K562 (cell line): ENCODE measurements at regions not wholly inside any gene's neighbourhood (a gene's known extent, or its start where the extent isn't known, plus 50 kb on each side); places are given as distances from the start of the nearest gene placed in this dataset.

ENCODE experiments used
- ATAC-seq: fragments of 200-7000 bp; cut with Tn5 transposase; 3 replicates; pipeline ENCODE4 v1.9.1; 2020; ENCODE audit warnings: moderate library complexity
- BruUV-seq: library from RNA; stranded (reverse); fragments of 400-500 nt; replicated peaks from 2 replicates; lab custom pipeline; 2021; lab: Mats Ljungman, UMichigan
- CTCF ChIA-PET: fragments of 300-600 bp; formaldehyde crosslinking; extraction: SDS; loops from one replicate; lab custom pipeline; 2021; ENCODE audit warnings: low intra/inter-chr PET ratio; lab: Yijun Ruan, JAX
- POLR2A ChIA-PET: fragments of 300-600, 350-650 bp; sonication (Branson Sonifier 250); formaldehyde crosslinking; extraction: SDS; loops from one replicate; lab custom pipeline; 2021; ENCODE audit warnings: antibody characterized with exemption, inconsistent platforms; lab: Yijun Ruan, JAX
- DNase-seq, 4 experiments: peaks; one replicate each; pipeline versions ENCODE4 v3.0.0 to v3.0.0-alpha.2; 2011 to 2018; ENCODE audit warnings: low spot score in 3 of 4, mixed read lengths in 3 of 4; ENCODE audit errors: extremely low read depth in 1 of 4
- FAIRE-seq: peaks from 2 replicates; lab custom pipeline; 2011; peaks lifted over from hg19 to GRCh38; lab: Jason Lieb, UNC
- H2AFZ ChIP-seq: 2 replicates; pipeline ENCODE4 v1.6.0; 2011; ENCODE audit warnings: low read depth, low read length, control low read depth, inconsistent platforms
- H3K27ac ChIP-seq: fragments of 200-600 bp; 3 replicates; pipeline ENCODE4 v1.8.0; 2011; ENCODE audit warnings: low read depth, mild to moderate bottlenecking, control low read depth, inconsistent platforms, low read length, moderate library complexity, mixed read lengths; ENCODE audit errors: extremely low read depth
- H3K27me3 ChIP-seq, 2 experiments: fragments of 300-600 bp in 1 of 2; 2 replicates in 1 of 2; 3 replicates in 1 of 2; pipeline versions ENCODE4 v1.6.0 to v1.8.0; 2011; ENCODE audit warnings: inconsistent platforms in 2 of 2, low read length in 2 of 2, mild to moderate bottlenecking in 1 of 2, mixed read lengths in 1 of 2, moderate library complexity in 1 of 2; ENCODE audit not compliant: control insufficient read depth in 2 of 2, insufficient read depth in 2 of 2
- H3K36me3 ChIP-seq: fragments of 300-600 bp; 3 replicates; pipeline ENCODE4 v1.8.0; 2011; ENCODE audit warnings: mild to moderate bottlenecking, low read length, inconsistent platforms; ENCODE audit not compliant: control insufficient read depth, insufficient read depth
- H3K4me1 ChIP-seq, 2 experiments: fragments of 200-600 bp in 1 of 2; replicated peaks in 1 of 2; 2 replicates in 1 of 2; 3 replicates in 1 of 2; pipeline versions ENCODE4 v1.5.1 to v1.8.0; 2011; ENCODE audit warnings: inconsistent platforms in 2 of 2, low read length in 2 of 2, mild to moderate bottlenecking in 1 of 2, mixed read lengths in 1 of 2, moderate library complexity in 1 of 2; ENCODE audit not compliant: control insufficient read depth in 2 of 2, insufficient read depth in 2 of 2
- H3K4me2 ChIP-seq: 2 replicates; pipeline ENCODE4 v1.6.1; 2011; ENCODE audit warnings: low read length, control low read depth, inconsistent platforms, mixed read lengths; ENCODE audit not compliant: insufficient read depth
- H3K4me3 ChIP-seq: fragments of 200-600 bp; sonication (generic), shearing (Covaris generic); 2 replicates; pipeline ENCODE4 v1.5.1; 2016; ENCODE audit warnings: control low read depth, inconsistent platforms
- H3K79me2 ChIP-seq: fragments of 200-600 bp; 3 replicates; pipeline ENCODE4 v1.8.0; 2011; ENCODE audit warnings: low read length, inconsistent platforms; ENCODE audit not compliant: control insufficient read depth, insufficient read depth
- H3K9ac ChIP-seq, 2 experiments: 2 replicates each; pipeline versions ENCODE4 v1.6.0 to v1.6.1; 2011; ENCODE audit warnings: low read depth in 2 of 2, low read length in 2 of 2, control low read depth in 1 of 2, inconsistent platforms in 1 of 2, mild to moderate bottlenecking in 1 of 2, mixed read lengths in 1 of 2; ENCODE audit not compliant: insufficient read depth in 1 of 2
- H3K9me1 ChIP-seq: one replicate; pipeline ENCODE4 v1.6.0; 2011; ENCODE audit warnings: inconsistent platforms, mild to moderate bottlenecking, low read length, moderate library complexity; ENCODE audit not compliant: control insufficient read depth, insufficient read depth
- H3K9me3 ChIP-seq: replicated peaks from 2 replicates; pipeline ENCODE4 v1.5.1; 2011; ENCODE audit warnings: low read depth, low read length, inconsistent platforms; ENCODE audit not compliant: control insufficient read depth, insufficient read depth
- H4K20me1 ChIP-seq: replicated peaks from 2 replicates; pipeline ENCODE4 v1.6.1; 2011; ENCODE audit warnings: low read length, inconsistent platforms, mixed read lengths; ENCODE audit not compliant: control insufficient read depth, insufficient read depth
- ADNP ChIP-seq: fragments of 200-800 bp; sonication (Bioruptor generic); IDR thresholded peaks from 2 replicates; pipeline ENCODE4 v1.6.1; 2016; ENCODE audit warnings: missing genetic modification characterization, missing compliant biosample characterization
- HIVEP1 ChIP-seq: fragments of 250-450 bp; sonication (Bioruptor Pico); IDR thresholded peaks from 2 replicates; pipeline ENCODE4 v1.4.0; 2020; ENCODE audit warnings: mild to moderate bottlenecking
- ILK ChIP-seq: fragments of 450-650 bp; IDR thresholded peaks from 2 replicates; pipeline ENCODE4 v1.6.1; 2016; ENCODE audit warnings: missing genetic modification characterization, low read depth, mild to moderate bottlenecking, missing compliant biosample characterization, moderate library complexity, borderline replicate concordance
- L3MBTL2 ChIP-seq: fragments of 450-650 bp; IDR thresholded peaks from 2 replicates; pipeline ENCODE4 v1.6.1; 2016; ENCODE audit warnings: mild to moderate bottlenecking, moderate library complexity
- MEF2A ChIP-seq: IDR thresholded peaks from 2 replicates; pipeline ENCODE4 v1.6.1; 2011; ENCODE audit warnings: low read depth, mild to moderate bottlenecking, low read length, moderate library complexity; ENCODE audit not compliant: control insufficient read depth
- NCOR1 ChIP-seq: fragments of 450-650 bp; IDR thresholded peaks from 2 replicates; pipeline ENCODE4 v1.6.1; 2016; ENCODE audit warnings: mild to moderate bottlenecking, moderate library complexity
- POLR2AphosphoS2 ChIP-seq: IDR thresholded peaks from 2 replicates; pipeline ENCODE4 v1.6.1; 2012; ENCODE audit warnings: low read length, improper control_type of control experiment
- ZNF696 ChIP-seq: fragments of 250-450 bp; sonication (Bioruptor Pico); conservative IDR thresholded peaks from 2 replicates; pipeline ENCODE4 v1.4.0; 2020; ENCODE audit warnings: mild to moderate bottlenecking, moderate library complexity
- ZNF830 ChIP-seq: fragments of 250-450 bp; sonication (Bioruptor Pico); IDR thresholded peaks from 2 replicates; pipeline ENCODE4 v1.5.0; 2021; ENCODE audit warnings: mild to moderate bottlenecking
- WGBS: fragments of 100-300 bp; shearing (Covaris generic); methylation state at CpG from one replicate; pipeline ENCODE4 v1.1.6; 2016; ENCODE audit warnings: low coverage, mixed read lengths; ENCODE audit not compliant: insufficient coverage; ENCODE audit errors: missing lambda C conversion rate; 5-methylcytosine and 5-hydroxymethylcytosine counted together
- in situ Hi-C: fragments of 300-500 bp; cut with MboI; formaldehyde crosslinking; loops from 4 replicates; pipeline ENCODE4 v1.15.0; 2018; ENCODE audit warnings: inconsistent platforms, mixed read lengths
- intact Hi-C: fragments of 100-400 bp; cut with micrococcal nuclease; formaldehyde crosslinking; loops from 2 replicates; pipeline ENCODE4 v1.14.2; 2022
- TF ChIP-seq, protein P1 (sequence below): sonication (generic); formaldehyde crosslinking; IDR thresholded peaks from 2 replicates; pipeline ENCODE4 v1.8.1; 2023; ENCODE audit warnings: mild to moderate bottlenecking, missing genetic modification reagents, moderate library complexity
- TF ChIP-seq, protein P2 (sequence below): fragments of 450-650 bp; formaldehyde crosslinking; IDR thresholded peaks from 2 replicates; pipeline ENCODE4 v1.4.0; 2020; ENCODE audit warnings: mild to moderate bottlenecking, mixed read lengths
- TF ChIP-seq, protein P3 (sequence below): fragments of 150-350 bp; IDR thresholded peaks from 2 replicates; pipeline ENCODE4 v1.6.1; 2014; ENCODE audit warnings: low read depth, mild to moderate bottlenecking, low read length, borderline replicate concordance
- TF ChIP-seq, protein P4 (sequence below): fragments of 450-650 bp; formaldehyde crosslinking; IDR thresholded peaks from 2 replicates; pipeline ENCODE4 v1.4.0; 2020; ENCODE audit warnings: mild to moderate bottlenecking, moderate library complexity
- TF ChIP-seq, protein P5 (sequence below): fragments of 200-800 bp; sonication (Bioruptor generic); IDR thresholded peaks from 2 replicates; pipeline ENCODE4 v1.6.1; 2017; ENCODE audit warnings: missing genetic modification characterization, missing compliant biosample characterization

DNA sequence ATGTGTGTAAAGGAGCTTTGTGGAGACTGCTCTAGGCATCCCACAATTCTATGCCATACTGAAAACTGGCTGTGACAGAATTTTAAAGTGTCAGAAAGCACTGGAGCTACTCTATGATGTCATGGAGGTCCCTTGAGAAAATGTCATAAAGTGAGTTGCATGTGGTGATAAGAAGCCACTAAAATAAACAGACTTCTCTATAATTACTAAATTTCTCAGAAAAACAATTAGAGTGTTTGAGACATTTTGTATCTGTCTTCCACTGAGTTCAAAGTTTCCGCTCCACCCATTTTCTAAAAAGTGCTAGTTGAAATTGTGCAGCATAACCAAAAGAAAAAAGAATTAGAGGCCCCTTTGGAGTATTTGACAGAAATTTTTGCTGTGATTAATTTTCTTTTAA lies 603.9 kb downstream of the KCNJ2 start:
- no peak for ATAC-seq
- BruUV-seq = no TSS peak
- no peak for FAIRE-seq
- 0% methylated on average over 1 of the region's 1 CpG for WGBS
- H3K9ac ChIP-seq = no peak overlapping the region
- ChIA-PET POLR2A (no interaction called here), CTCF (no interaction called here)
- H3K27me3 ChIP-seq = no peaks in the 10 kb centered on the region
- H3K27ac ChIP-seq = no peak overlapping the region
- no peak overlapping the region for H3K4me3 ChIP-seq
- intact Hi-C loops (no loop called here), in situ Hi-C loops (no loop called here)
- H3K4me2 ChIP-seq = no peak overlapping the region
- H2AFZ ChIP-seq = no peak overlapping the region
- no peaks in the 10 kb centered on the region for H4K20me1 ChIP-seq
- H3K36me3 ChIP-seq = no peaks in the 10 kb centered on the region
- H3K79me2 ChIP-seq = no peaks in the 10 kb centered on the region
- H3K9me1 ChIP-seq = no peaks in the 10 kb centered on the region
- H3K9me3 ChIP-seq = no peaks in the 10 kb centered on the region
- DNase-seq = no peak
- H3K4me1 ChIP-seq = no peaks in the 10 kb centered on the region
- TF ChIP-seq POLR2AphosphoS2 (no peak), ADNP (tag) (no peak), ZNF830 (no peak), ILK (tag) (no peak), NCOR1 (no peak), L3MBTL2 (no peak), HIVEP1 (CRISPR knock-in tag) (no peak), MEF2A (no peak), ZNF696 (CRISPR knock-in tag) (no peak)
- TF ChIP-seq, protein P1, sequence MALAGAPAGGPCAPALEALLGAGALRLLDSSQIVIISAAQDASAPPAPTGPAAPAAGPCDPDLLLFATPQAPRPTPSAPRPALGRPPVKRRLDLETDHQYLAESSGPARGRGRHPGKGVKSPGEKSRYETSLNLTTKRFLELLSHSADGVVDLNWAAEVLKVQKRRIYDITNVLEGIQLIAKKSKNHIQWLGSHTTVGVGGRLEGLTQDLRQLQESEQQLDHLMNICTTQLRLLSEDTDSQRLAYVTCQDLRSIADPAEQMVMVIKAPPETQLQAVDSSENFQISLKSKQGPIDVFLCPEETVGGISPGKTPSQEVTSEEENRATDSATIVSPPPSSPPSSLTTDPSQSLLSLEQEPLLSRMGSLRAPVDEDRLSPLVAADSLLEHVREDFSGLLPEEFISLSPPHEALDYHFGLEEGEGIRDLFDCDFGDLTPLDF (CRISPR knock-in tag) = no peak
- TF ChIP-seq, protein P2, sequence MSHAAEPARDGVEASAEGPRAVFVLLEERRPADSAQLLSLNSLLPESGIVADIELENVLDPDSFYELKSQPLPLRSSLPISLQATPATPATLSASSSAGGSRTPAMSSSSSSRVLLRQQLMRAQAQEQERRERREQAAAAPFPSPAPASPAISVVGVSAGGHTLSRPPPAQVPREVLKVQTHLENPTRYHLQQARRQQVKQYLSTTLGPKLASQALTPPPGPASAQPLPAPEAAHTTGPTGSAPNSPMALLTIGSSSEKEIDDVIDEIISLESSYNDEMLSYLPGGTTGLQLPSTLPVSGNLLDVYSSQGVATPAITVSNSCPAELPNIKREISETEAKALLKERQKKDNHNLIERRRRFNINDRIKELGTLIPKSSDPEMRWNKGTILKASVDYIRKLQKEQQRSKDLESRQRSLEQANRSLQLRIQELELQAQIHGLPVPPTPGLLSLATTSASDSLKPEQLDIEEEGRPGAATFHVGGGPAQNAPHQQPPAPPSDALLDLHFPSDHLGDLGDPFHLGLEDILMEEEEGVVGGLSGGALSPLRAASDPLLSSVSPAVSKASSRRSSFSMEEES (CRISPR knock-in tag) = no peak
- TF ChIP-seq, protein P3, sequence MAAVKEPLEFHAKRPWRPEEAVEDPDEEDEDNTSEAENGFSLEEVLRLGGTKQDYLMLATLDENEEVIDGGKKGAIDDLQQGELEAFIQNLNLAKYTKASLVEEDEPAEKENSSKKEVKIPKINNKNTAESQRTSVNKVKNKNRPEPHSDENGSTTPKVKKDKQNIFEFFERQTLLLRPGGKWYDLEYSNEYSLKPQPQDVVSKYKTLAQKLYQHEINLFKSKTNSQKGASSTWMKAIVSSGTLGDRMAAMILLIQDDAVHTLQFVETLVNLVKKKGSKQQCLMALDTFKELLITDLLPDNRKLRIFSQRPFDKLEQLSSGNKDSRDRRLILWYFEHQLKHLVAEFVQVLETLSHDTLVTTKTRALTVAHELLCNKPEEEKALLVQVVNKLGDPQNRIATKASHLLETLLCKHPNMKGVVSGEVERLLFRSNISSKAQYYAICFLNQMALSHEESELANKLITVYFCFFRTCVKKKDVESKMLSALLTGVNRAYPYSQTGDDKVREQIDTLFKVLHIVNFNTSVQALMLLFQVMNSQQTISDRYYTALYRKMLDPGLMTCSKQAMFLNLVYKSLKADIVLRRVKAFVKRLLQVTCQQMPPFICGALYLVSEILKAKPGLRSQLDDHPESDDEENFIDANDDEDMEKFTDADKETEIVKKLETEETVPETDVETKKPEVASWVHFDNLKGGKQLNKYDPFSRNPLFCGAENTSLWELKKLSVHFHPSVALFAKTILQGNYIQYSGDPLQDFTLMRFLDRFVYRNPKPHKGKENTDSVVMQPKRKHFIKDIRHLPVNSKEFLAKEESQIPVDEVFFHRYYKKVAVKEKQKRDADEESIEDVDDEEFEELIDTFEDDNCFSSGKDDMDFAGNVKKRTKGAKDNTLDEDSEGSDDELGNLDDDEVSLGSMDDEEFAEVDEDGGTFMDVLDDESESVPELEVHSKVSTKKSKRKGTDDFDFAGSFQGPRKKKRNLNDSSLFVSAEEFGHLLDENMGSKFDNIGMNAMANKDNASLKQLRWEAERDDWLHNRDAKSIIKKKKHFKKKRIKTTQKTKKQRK = no peak
- TF ChIP-seq, protein P4, sequence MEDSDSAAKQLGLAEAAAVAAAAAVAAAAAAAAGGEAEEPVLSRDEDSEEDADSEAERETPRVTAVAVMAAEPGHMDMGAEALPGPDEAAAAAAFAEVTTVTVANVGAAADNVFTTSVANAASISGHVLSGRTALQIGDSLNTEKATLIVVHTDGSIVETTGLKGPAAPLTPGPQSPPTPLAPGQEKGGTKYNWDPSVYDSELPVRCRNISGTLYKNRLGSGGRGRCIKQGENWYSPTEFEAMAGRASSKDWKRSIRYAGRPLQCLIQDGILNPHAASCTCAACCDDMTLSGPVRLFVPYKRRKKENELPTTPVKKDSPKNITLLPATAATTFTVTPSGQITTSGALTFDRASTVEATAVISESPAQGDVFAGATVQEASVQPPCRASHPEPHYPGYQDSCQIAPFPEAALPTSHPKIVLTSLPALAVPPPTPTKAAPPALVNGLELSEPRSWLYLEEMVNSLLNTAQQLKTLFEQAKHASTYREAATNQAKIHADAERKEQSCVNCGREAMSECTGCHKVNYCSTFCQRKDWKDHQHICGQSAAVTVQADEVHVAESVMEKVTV = no peak
- TF ChIP-seq, protein P5, sequence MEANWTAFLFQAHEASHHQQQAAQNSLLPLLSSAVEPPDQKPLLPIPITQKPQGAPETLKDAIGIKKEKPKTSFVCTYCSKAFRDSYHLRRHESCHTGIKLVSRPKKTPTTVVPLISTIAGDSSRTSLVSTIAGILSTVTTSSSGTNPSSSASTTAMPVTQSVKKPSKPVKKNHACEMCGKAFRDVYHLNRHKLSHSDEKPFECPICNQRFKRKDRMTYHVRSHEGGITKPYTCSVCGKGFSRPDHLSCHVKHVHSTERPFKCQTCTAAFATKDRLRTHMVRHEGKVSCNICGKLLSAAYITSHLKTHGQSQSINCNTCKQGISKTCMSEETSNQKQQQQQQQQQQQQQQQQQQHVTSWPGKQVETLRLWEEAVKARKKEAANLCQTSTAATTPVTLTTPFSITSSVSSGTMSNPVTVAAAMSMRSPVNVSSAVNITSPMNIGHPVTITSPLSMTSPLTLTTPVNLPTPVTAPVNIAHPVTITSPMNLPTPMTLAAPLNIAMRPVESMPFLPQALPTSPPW (CRISPR knock-in tag) = no peak
